SIG-M5 (cell line): ENCODE measurements at regions not wholly inside any gene's neighbourhood (a gene's known extent, or its start where the extent isn't known, plus 50 kb on each side); places are given as distances from the start of the nearest gene placed in this dataset.

Experiments used
- DNase-seq: peaks from one replicate; lab custom pipeline; 2025; lab: John Stamatoyannopoulos, UW

- no peak for DNase-seq
Measured at GRCh38 chr5:175579742-175580432, 78.0 kb upstream of the HRH2 start.

- DNase-seq, result no peak
Measured at GRCh38 chr5:175582697-175583096, 75.2 kb upstream of the HRH2 start.

GRCh38 chr5:175585567-175585966 lies 72.3 kb upstream of the HRH2 start:
- no peak for DNase-seq

GRCh38 chr5:175588709-175589429 lies 69.0 kb upstream of the HRH2 start:
- DNase-seq, result no peak

- no peak for DNase-seq
Measured at GRCh38 chr5:175589714-175590113, 68.2 kb upstream of the HRH2 start.

GRCh38 chr5:175590471-175590881 lies 67.4 kb upstream of the HRH2 start:
- DNase-seq, result peak; percentile 6

GRCh38 chr5:175591293-175591692 lies 66.6 kb upstream of the HRH2 start:
- DNase-seq, result no peak

- DNase-seq, result no peak
Measured at GRCh38 chr5:175593794-175594193, 64.1 kb upstream of the HRH2 start.

- no peak for DNase-seq
Measured at GRCh38 chr5:175595905-175596304, 62.0 kb upstream of the HRH2 start.

- DNase-seq, result no peak
Measured at GRCh38 chr5:175596761-175597189, 61.1 kb upstream of the HRH2 start.

GRCh38 chr5:175597718-175598117 lies 60.2 kb upstream of the HRH2 start:
- no peak for DNase-seq

- DNase-seq, result no peak
Measured at GRCh38 chr5:175598774-175599173, 59.1 kb upstream of the HRH2 start.

- DNase-seq, result no peak
Measured at GRCh38 chr5:175599210-175599609, 58.7 kb upstream of the HRH2 start.

- DNase-seq, result no peak
Measured at GRCh38 chr5:175603987-175604739, 53.7 kb upstream of the HRH2 start.

- DNase-seq, result no peak
Measured at GRCh38 chr5:175606409-175606808, 51.5 kb upstream of the HRH2 start.
